ENCODE measurements at regions not wholly inside any gene's neighbourhood (a gene's known extent, or its start where the extent isn't known, plus 50 kb on each side); places are given as distances from the start of the nearest gene placed in this dataset.

DNA sequence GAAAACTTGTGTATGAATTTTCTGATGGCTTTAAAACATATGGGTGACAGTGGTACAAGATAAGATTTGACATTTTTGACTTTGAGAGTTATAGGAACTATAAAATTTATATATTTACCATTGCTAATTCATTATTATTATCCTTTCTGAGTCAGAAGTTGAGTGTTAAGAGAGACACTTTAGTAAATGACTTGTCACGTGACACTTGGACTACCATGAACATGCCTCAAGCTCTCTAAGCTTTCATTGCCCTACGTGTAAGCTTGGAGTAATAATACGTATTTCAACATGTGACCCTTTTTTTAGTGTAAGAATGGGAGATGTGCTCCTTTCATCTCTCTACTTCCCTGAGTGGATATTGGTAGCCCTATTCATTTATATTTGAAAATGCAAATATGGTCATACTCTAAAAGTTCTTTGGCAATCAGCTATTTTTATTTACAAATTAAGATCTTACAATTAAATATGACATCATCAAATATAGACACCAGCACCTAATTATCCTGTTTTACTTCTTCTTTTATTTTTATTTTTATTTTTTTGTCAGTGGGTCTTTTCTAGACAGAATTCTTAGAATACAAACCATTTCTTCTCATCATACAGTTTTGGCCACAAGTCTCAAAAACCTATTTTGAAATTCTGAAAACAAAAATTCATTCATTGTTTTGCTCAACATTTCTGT is 837.0 kb downstream of the PDHA2 start:
- TF ChIP-seq, protein P1, sequence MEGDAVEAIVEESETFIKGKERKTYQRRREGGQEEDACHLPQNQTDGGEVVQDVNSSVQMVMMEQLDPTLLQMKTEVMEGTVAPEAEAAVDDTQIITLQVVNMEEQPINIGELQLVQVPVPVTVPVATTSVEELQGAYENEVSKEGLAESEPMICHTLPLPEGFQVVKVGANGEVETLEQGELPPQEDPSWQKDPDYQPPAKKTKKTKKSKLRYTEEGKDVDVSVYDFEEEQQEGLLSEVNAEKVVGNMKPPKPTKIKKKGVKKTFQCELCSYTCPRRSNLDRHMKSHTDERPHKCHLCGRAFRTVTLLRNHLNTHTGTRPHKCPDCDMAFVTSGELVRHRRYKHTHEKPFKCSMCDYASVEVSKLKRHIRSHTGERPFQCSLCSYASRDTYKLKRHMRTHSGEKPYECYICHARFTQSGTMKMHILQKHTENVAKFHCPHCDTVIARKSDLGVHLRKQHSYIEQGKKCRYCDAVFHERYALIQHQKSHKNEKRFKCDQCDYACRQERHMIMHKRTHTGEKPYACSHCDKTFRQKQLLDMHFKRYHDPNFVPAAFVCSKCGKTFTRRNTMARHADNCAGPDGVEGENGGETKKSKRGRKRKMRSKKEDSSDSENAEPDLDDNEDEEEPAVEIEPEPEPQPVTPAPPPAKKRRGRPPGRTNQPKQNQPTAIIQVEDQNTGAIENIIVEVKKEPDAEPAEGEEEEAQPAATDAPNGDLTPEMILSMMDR (IDR thresholded peaks at IDR 0.05) = no peak
- TF ChIP-seq ZFX (IDR thresholded peaks at IDR 0.05; ENCODE audit: borderline replicate concordance) = no peak

Data from 22Rv1 (cell line).